Right cardiac atrium (tissue), 5 donors: ENCODE measurements at regions not wholly inside any gene's neighbourhood (a gene's known extent, or its start where the extent isn't known, plus 50 kb on each side); places are given as distances from the start of the nearest gene placed in this dataset.
A peak's percentile ranks its signal among the peaks of the same experiment; 100 is the strongest.

ENCODE experiments used
- ATAC-seq, 2 donors: fragments of 200-7000 bp; cut with Tn5 transposase; one replicate each; pipeline versions ENCODE4 v1.8.0 to v1.9.1; 2020; ENCODE audit warnings: moderate library complexity in 2 of 2, mild to moderate bottlenecking in 1 of 2
- DNase-seq, 3 donors: peaks; one replicate each; pipeline ENCODE4 v3.0.0-alpha.2; 2020
- H3K27ac ChIP-seq: one replicate; pipeline ENCODE4 v1.5.1; 2013; ENCODE audit warnings: mild to moderate bottlenecking, low read length, control low read depth, moderate library complexity
- H3K27me3 ChIP-seq: one replicate; pipeline ENCODE4 v1.6.1; 2013; ENCODE audit not compliant: control insufficient read depth, insufficient read depth
- H3K4me1 ChIP-seq: one replicate; pipeline ENCODE4 v1.6.1; 2013; ENCODE audit warnings: low read length; ENCODE audit not compliant: control insufficient read depth, insufficient read depth
- H3K4me3 ChIP-seq: one replicate; pipeline ENCODE4 v1.5.1; 2013; ENCODE audit warnings: low read length, control low read depth
- H3K9me3 ChIP-seq: one replicate; pipeline ENCODE4 v1.6.1; 2013; ENCODE audit warnings: low read length; ENCODE audit not compliant: control insufficient read depth
- WGBS: extraction: QIAGEN DNeasy Blood & Tissue Kit; methylation state at CpG from one replicate; pipeline ENCODE4 v1.1.7; 2013; 5-methylcytosine and 5-hydroxymethylcytosine counted together
- intact Hi-C, 4 donors: fragments of 100-400 bp; cut with DNase I; formaldehyde crosslinking; loops; one replicate each; pipeline versions ENCODE4 v1.11.0 to v1.14.0; 2022 to 2023
- donor health status: healthy with polysubstance abuse.
- donor health status: DM: no; HTN: yes; CAD: no.
- donor health status: DM: no; HTN: no; CAD: no.
- donor health status: DM: no; HTN: yes; CAD: no; lungs with severe emphysema.
- donor health status: DM: yes; HTN: yes; CAD: no.

DNA sequence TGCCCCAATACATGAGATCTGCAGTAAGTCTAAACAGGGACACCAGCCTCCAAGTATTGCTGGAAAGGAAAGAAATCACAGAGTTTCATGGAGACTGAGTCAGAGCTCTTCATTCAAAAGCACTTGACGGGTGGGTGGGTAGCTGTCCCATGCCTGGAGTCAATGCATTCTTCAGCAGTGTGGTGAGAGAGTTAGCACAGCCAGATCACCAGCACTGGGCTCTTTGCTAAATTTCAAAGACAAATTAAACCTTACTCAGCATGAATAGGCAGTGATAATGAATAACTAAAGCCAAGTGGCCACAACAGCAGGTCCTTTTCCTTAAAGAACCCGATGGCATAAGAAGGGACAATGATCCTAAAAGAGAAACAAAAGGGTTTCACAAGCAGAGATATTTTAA lies 192.4 kb downstream of the ACTL7B start:
- Histone ChIP-seq H3K9me3 (peaks cover 6% of the 10 kb centered on the region), H3K27ac (no peak overlapping the region), H3K4me1 (no peaks in the 10 kb centered on the region), H3K4me3 (no peak overlapping the region), H3K27me3 (no peaks in the 10 kb centered on the region)
- DNase-seq, result no peak
- intact Hi-C loops, result no loop called here
- WGBS, result 73% methylated on average over 2 of the region's 2 CpGs
- no peak for ATAC-seq

GRCh38 chr9:108662956-108663355 lies 192.8 kb downstream of the ACTL7B start:
- H3K4me3 ChIP-seq, result no peak overlapping the region

DNA sequence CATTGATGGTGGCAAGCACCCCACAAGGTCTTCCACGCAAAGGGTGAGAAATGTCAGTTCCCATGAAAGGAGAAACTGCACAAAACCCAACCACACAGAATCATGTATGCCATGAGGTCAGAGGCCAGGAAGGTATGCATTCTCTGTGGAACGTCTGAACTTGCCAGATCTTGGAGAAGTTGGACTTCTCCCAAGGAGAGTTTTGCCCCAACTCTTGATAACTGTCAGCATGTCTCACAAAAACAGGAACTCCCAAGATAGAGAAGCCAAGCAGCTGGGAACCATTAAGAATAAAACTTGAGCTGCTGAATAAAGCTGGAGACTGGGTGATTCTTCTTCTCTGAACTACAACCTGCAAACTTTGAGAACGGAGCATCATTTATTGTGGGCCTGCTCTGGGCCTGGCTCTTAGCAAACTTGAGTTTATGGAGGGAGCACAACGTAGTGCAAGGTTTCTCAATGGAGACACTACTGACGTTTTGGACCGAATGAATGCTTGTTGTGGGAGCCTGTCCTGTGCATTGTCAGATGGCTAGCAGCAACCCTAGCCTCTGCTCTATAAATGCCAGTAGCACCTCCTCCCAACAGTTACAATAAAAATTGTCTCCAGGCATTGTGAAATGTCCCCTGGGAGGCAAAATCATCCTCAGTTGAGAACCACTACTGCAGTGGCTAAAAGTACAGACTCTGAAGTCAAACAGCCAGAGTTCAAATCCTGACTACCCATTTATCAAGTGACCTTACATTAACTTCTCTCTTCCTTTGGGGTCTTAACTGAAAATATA lies 193.5 kb downstream of the ACTL7B start:
- DNase-seq, result no peak
- Histone ChIP-seq H3K4me1 (no peaks in the 10 kb centered on the region), H3K27ac (no peak overlapping the region), H3K4me3 (no peak overlapping the region), H3K9me3 (peaks cover 6% of the 10 kb centered on the region), H3K27me3 (no peaks in the 10 kb centered on the region)
- WGBS, result 57% methylated on average over 6 of the region's 6 CpGs
- intact Hi-C loops, result no loop called here
- no peak for ATAC-seq

More at GRCh38 chr9:108662956-108663355, 192.8 kb downstream of the ACTL7B start:
- ATAC-seq (no peak), DNase-seq (no peak)
- intact Hi-C loops, result no loop called here
- WGBS, result 90% methylated on average over 4 of the region's 4 CpGs
- H3K4me1 ChIP-seq, result no peaks in the 10 kb centered on the region
- H3K27ac ChIP-seq, result no peak overlapping the region
- H3K27me3 ChIP-seq, result no peaks in the 10 kb centered on the region
- H3K9me3 ChIP-seq, result peaks cover 6% of the 10 kb centered on the region

GRCh38 chr9:108656566-108656965 lies 199.2 kb downstream of the ACTL7B start:
- no peak overlapping the region for H3K27ac ChIP-seq
- H3K4me3 ChIP-seq, result no peak overlapping the region
- peaks cover 6% of the 10 kb centered on the region for H3K9me3 ChIP-seq
- WGBS, result 76% methylated on average over 5 of the region's 5 CpGs
- DNase-seq, result no peak
- no peaks in the 10 kb centered on the region for H3K4me1 ChIP-seq
- H3K27me3 ChIP-seq, result no peaks in the 10 kb centered on the region
- ATAC-seq, result no peak
- intact Hi-C loops, result no loop called here

DNA sequence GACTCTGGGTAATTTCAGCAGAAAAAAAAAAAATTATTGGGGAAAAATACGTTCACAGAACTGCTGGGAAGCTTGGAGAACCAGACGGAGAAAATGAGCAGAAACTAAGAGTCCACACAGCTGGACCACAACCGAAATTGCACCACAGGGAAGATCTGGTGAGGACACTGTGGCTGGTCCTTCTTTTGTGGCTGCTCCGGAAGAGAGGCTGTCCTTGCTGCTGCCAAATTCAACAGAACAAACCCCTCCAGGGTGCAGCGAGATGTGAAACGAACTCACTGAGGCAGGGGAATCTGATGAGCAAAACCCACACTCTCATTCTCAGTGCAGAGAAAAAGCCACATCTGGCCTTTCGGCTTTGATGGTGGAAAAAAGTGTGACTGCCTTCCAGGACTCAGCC lies 200.0 kb downstream of the ACTL7B start:
- peaks cover 6% of the 10 kb centered on the region for H3K9me3 ChIP-seq

DNA sequence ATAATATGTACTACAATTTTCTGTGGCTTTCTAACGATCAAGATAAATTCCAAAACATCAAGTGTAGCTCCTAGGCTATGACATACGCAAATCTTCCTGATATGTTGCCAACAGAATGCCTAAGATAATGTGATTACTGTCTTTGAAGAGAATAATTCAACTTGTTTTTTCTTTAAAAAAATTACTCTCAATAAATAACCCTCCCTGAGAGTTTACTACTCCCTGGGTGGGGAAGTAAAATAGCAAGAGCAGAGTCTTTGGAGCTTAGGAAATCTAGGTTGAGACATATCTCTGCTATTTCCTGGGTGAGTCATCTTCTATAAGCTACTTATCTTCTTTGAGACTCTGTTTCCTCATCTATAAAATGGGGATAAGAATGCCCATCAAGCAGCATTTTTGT lies 201.2 kb downstream of the ACTL7B start:
- no peak for DNase-seq
- intact Hi-C loops, result no loop called here
- H3K27ac ChIP-seq, result no peak overlapping the region
- no peaks in the 10 kb centered on the region for H3K4me1 ChIP-seq
- no peak overlapping the region for H3K4me3 ChIP-seq
- WGBS, result 75% methylated on average over 2 of the region's 2 CpGs
- ATAC-seq, result no peak
- H3K27me3 ChIP-seq, result no peaks in the 10 kb centered on the region
- H3K9me3 ChIP-seq, result peaks cover 3% of the 10 kb centered on the region

More for the DNA sequence above, 200.0 kb downstream of the ACTL7B start:
- H3K4me3 ChIP-seq, result no peak overlapping the region
- H3K27me3 ChIP-seq, result no peaks in the 10 kb centered on the region
- no peaks in the 10 kb centered on the region for H3K4me1 ChIP-seq
- intact Hi-C loops, result no loop called here
- ATAC-seq (no peak), DNase-seq (no peak)
- H3K27ac ChIP-seq, result no peak overlapping the region
- 66% methylated on average over 7 of the region's 7 CpGs for WGBS

DNA sequence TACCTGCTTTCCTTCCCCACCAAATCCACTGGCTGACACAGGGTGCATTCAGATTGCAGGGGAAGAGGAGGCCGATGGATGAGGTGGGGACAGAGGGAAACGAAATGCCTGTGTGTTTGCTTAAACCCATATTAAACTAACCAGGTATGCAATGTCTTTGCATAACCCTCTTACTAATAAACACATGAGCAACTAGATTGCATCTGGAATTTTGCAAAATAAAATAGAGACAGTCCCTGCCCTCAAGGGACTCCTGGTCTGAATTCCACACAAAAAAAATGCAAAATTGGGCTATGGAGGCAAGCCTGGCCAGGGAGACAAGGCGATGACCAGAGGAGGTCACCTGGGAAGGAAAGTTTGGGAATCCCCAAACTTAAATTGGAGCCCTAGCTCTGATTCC lies 202.9 kb downstream of the ACTL7B start:
- Histone ChIP-seq H3K4me3 (no peak overlapping the region), H3K27me3 (no peaks in the 10 kb centered on the region), H3K4me1 (no peaks in the 10 kb centered on the region), H3K27ac (no peak overlapping the region), H3K9me3 (peaks cover 1% of the 10 kb centered on the region)
- 87% methylated on average over 3 of the region's 3 CpGs for WGBS
- no peak for ATAC-seq
- no peak for DNase-seq
- intact Hi-C loops, result no loop called here

DNA sequence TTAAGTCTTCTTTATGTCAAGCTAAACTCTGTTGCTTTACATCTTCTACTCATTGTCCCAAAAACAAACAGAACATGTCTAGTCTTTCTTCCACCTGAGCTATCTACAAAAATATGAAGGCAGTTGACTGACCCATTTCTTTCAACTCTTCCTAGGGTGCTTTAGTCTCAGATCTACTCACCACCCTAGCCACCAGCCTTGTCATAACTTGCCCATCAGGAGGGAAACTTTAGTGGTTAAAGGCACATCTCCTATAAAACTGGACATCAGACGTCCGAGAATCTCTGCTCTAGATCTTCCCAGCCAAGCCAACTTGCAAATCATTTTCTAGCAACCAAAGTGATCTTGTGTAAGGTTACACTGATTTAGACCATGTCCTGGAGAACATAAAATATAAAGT lies 205.0 kb downstream of the ACTL7B start:
- H3K27ac ChIP-seq, result no peak overlapping the region
- WGBS, result 38% methylated on average over 2 of the region's 2 CpGs
- no peaks in the 10 kb centered on the region for H3K4me1 ChIP-seq
- no peak overlapping the region for H3K4me3 ChIP-seq
- H3K9me3 ChIP-seq, result peaks cover 1% of the 10 kb centered on the region
- H3K27me3 ChIP-seq, result no peaks in the 10 kb centered on the region
- ATAC-seq (no peak), DNase-seq (no peak)
- intact Hi-C loops, result no loop called here

DNA sequence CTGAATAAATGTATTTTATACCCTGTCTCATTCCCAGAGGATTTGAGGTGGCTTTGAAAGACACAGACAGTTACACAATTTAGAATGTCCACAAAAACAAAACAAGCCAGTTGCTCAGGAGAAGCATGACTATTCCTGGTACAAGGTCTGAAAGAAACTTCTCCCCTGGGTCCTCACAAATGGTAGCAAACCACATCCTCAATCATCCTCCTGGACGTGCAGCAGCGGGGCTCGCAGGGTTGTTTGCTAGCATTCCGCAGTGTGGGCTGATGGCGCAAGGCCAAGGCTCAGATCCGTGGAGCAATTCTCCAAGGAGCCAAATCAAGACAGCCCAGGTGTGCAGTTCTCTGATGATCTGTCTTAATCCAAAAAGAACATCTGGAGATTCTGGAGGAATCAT lies 210.3 kb downstream of the ACTL7B start:
- 59% methylated on average over 6 of the region's 6 CpGs for WGBS

DNA sequence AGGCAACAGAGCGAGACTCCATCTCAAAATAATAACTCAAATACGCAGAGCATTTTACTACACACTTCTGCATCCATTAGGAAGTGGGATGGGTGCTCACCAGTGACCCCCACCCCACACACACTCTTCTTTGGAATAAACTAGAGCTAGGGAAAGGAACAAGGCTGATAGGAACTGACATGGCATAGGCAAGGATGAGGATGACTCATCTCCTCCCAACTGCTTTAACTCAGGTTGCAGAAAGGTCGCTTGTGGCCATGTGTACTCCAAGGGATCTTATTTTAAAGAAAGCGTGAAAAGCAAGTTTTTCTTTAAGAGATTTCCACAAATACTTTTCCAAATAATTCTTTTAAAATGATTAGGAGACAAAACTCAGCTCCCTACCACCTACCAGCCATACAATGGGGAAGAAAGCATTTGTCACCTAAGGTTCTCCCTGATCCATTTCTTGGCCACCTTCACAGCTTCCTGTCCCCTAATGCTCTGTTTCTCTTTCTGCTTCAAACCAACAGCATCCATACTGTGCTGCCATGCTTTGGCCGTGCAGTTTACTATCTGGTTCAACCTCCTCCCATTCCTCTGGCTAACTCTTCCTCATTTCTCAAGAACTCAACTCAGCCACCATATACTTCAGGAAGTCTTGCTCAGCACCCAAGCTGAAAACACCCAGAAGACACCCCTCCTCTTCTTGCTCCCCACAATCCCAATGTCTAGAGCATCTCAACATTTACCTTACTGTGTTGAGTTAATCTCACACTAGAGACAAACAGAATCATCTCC lies 211.9 kb downstream of the ACTL7B start:
- no peak overlapping the region for H3K4me3 ChIP-seq
- no peak for DNase-seq
- 92% methylated on average over 5 of the region's 5 CpGs for WGBS
- H3K27ac ChIP-seq, result no peak overlapping the region
- no peak for ATAC-seq
- intact Hi-C loops, result no loop called here
- no peaks in the 10 kb centered on the region for H3K27me3 ChIP-seq
- no peaks in the 10 kb centered on the region for H3K4me1 ChIP-seq
- no peaks in the 10 kb centered on the region for H3K9me3 ChIP-seq

More for the DNA sequence above, 210.3 kb downstream of the ACTL7B start:
- H3K4me3 ChIP-seq, result no peak overlapping the region
- peak in 2 of 3 donors; percentile 13 to 47 for DNase-seq
- H3K27me3 ChIP-seq, result no peaks in the 10 kb centered on the region
- peaks cover 1% of the 10 kb centered on the region for H3K9me3 ChIP-seq
- intact Hi-C loops, result no loop called here
- H3K27ac ChIP-seq, result no peak overlapping the region
- ATAC-seq, result no peak
- H3K4me1 ChIP-seq, result no peaks in the 10 kb centered on the region

GRCh38 chr9:108642871-108643270 lies 212.9 kb downstream of the ACTL7B start:
- no peak for DNase-seq
- WGBS, result 80% methylated on average over 3 of the region's 3 CpGs

More at GRCh38 chr9:108642871-108643270, 212.9 kb downstream of the ACTL7B start:
- ATAC-seq, result no peak
- Histone ChIP-seq H3K4me3 (no peak overlapping the region), H3K27me3 (no peaks in the 10 kb centered on the region), H3K9me3 (no peaks in the 10 kb centered on the region), H3K4me1 (no peaks in the 10 kb centered on the region), H3K27ac (no peak overlapping the region)
- intact Hi-C loops, result no loop called here
